PFSK-1 (cell line): ENCODE measurements at regions not wholly inside any gene's neighbourhood (a gene's known extent, or its start where the extent isn't known, plus 50 kb on each side); places are given as distances from the start of the nearest gene placed in this dataset.

ENCODE experiments used
- POLR2AphosphoS5 ChIP-seq: IDR thresholded peaks from 2 replicates; pipeline ENCODE4 v1.6.1; 2012; ENCODE audit warnings: low read depth, mild to moderate bottlenecking, control low read depth, low read length, moderate library complexity
- REST ChIP-seq, 2 experiments: IDR thresholded peaks; 2 replicates each; pipeline versions ENCODE4 v1.6.1 to v1.8.0; 2011 to 2012; ENCODE audit warnings: low read depth in 2 of 2, low read length in 2 of 2, control low read depth in 1 of 2, inconsistent platforms in 1 of 2, mild to moderate bottlenecking in 1 of 2, moderate library complexity in 1 of 2; ENCODE audit not compliant: insufficient read depth in 1 of 2
- TAF1 ChIP-seq: IDR thresholded peaks from 2 replicates; pipeline ENCODE4 v1.6.1; 2012; ENCODE audit warnings: low read length, control low read depth, borderline replicate concordance; ENCODE audit not compliant: insufficient read depth

- TF ChIP-seq REST (IDR thresholded peaks at IDR 0.05; ENCODE audit: insufficient read depth in 1 of 2, low read depth in 2 of 2, low read length in 2 of 2), result no peak
- TF ChIP-seq TAF1, result no peak
- TF ChIP-seq POLR2AphosphoS5, result no peak
Observed at GRCh38 chr5:63217422-63217821, 638.8 kb downstream of the LRRC70 start.
